IPS-NIHi7 (cell line): ENCODE measurements at regions not wholly inside any gene's neighbourhood (a gene's known extent, or its start where the extent isn't known, plus 50 kb on each side); places are given as distances from the start of the nearest gene placed in this dataset.
"Not testable (repeated sequence)": the region's sequence is repeated elsewhere in the genome, so short reads cannot be mapped to it uniquely, and the experiment has no call there.

Experiments used
- DNase-seq: peaks from one replicate; pipeline ENCODE4 v3.0.0; 2012; ENCODE audit warnings: mixed read lengths; ENCODE audit errors: extremely low spot score

DNA sequence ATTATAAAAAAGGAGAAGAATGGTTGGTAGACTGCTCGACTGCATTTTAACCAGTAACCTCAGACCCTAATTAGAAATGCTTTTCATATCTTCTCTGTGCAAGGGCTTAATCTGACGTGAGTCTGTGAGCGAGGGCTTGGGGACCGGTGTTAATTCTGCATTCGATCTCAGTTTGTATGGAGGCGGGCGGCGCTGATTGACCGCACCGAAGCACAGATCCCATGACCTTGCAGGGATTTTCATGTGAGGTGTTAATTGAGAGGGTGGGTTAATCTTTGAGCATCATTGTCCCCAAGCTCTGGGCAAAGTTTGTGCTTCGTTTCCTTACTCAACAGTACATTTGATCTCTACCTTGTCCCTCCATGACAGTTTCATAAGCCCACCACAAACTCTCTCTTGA lies 250.9 kb downstream of the NR2F2 start:
- DNase-seq: no peak

DNA sequence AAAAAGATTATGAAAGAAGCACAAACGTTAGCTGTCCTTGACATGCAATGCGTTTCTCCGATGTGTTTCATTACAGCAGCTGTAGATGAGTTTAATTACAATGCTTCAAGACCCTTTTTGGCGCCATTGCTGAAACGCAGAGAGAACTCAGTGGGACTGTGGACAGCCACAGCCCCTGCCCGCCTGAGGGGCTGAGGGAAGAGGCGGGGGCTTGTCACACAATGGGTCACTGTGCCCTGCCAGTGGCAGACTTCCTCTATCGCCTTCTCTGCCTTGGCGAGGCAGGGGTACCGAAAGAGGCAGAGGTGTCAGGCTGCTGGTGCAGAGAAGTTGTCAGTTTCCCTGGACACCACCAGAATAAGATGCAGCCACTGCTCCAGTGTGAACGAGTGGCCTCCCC lies 252.0 kb downstream of the NR2F2 start:
- DNase-seq: no peak

DNA sequence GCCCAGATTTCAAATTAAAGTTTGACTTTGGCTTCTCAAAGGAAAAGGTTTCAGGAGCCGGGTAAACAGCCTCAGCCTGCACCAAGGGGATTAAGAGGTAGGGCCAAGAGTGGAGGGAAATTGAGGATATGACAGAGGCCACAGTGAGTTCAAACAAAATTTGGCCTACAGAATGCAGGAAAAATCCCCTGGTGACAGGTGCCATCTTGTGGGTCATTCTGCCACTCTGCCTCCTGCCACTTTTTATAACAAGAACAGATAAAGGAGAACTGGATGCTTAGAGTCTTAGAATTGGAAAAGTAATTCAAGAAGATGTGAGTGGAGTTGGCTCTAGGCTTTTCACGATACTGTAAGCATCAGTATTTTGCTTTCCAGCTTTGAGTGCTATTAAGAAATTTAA lies 253.2 kb downstream of the NR2F2 start:
- no peak for DNase-seq

DNA sequence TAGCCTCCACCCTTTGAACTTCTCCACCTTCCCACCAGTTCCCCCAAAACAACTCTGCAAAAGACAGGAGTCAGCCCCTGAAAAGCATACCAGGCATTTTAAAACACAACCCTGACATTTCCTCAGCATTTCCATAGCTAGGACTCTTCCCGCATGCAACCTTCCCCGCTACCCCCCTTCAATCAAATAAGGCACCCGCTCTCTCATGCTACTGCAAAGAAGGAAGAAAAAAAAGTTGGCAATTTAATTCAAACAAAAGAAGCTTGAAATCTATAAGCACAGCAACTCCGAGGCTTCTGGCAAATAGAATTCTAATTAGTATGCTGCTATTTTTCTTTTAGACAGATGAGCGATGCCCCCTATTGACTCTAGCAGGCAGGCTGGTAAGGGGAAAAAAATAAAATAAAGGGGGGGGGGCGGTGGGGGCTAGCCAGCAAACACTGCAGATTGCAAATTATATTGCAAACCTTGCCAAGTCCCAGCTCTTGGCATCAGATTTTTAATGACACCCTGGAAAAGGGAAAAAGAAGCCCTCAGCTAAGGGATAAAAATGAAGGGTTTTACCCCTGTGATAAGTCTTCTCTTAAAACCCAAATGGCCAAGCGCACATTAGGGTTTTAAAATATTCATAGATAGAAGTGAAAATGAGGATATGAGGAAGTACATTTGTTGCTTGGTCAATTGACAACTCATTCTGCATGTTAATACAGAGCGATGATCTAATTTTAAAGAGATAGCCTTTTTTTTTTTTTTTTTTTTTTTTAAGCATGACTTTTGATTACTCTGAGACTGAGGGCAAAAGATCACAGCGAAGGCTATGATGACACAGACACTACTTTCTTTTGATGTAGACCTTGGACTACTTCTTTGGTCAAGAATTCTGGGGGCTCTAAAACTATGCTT lies 255.2 kb downstream of the NR2F2 start:
- no peak for DNase-seq

DNA sequence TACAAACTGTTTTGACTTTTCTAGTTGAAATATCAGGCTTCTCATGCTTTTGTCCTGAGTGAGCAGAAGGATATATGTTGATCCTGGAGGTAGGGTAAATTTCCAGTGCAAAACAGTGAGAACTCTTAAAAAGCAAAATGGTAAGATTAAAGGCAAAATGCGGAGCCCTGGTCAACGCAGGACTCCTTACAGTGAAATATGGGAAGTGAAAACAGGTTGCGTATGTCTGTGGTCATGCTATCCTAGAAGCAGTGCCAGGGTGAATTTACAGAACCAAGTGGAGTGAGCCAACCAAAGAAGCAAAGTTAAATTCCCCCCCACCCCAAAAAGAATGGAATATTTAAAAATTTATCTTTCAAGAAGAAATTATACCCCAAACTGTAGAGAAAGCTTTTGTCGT lies 256.4 kb downstream of the NR2F2 start:
- DNase-seq: no peak

DNA sequence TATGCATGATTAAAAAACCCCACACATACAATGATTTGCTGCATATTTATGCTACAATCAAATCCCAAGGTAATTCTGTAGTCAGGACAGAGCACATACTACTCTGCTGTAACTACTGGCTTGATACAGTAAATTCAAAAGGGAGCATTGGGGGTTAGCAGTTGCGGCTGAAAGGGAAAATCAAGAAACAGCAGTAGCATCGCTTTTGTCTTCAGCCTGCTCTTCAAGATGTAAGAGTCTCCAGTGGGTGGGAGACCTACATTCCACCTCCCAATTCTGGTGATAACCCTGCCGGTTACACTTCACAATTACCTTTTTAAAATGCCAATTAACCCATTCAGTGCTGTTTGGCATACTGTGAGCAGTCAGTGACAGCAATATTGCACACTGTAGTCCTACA lies 259.4 kb downstream of the NR2F2 start:
- no peak for DNase-seq

DNA sequence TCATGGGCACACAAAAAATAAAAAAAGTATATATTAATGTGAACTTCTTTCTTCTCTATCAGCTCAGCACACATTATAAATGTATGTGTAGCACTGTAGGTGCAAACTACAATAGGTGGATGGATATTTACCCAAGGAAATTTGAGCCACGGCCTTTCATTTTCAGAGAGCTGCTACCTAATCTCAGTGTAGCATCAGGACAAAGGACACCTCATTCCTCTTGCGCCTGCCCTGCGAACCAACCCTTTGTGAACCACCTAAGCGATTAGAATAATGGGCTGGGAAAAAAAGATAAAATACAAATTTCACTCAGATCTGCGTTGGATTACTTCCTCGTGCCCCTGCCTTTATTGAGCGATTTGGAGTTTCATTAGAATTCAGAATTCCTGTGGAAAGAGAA lies 263.2 kb downstream of the NR2F2 start:
- no peak for DNase-seq

DNA sequence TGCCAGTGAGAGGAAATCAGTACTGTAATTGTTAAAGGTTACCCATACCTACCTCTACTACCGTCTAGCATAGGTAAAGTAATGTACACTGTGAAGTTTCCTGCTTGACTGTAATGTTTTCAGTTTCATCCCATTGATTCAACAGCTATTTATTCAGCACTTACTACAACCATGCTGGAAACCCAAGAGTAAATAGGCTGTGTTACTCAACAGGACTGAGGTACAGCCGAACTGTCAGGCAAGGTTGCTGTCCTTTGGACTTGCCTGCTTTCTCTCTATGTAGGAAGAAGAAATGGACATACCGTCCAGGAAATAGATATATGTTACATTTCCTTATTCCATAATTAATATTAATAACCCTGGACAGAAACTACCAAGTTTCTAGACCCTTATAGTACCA lies 265.5 kb downstream of the NR2F2 start:
- DNase-seq: no peak

DNA sequence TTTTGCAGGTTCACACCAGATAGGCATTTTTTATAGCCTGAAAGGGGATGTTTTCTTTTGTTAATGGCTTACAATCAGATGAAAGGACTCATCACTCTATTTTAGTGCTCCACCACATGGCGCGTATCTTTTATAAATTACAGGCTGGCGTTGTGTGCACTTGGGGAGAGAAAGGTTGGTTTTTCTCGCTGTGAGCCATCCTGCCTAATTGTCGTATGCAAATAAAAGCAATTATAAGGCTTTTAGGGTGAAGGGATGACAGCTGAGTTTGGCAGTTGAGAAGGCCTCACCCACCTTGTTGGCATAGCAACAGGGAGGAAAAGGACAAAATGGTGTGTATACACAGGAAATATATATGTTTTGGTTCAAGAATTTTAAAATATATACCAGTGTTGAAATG lies 268.0 kb downstream of the NR2F2 start:
- no peak for DNase-seq

DNA sequence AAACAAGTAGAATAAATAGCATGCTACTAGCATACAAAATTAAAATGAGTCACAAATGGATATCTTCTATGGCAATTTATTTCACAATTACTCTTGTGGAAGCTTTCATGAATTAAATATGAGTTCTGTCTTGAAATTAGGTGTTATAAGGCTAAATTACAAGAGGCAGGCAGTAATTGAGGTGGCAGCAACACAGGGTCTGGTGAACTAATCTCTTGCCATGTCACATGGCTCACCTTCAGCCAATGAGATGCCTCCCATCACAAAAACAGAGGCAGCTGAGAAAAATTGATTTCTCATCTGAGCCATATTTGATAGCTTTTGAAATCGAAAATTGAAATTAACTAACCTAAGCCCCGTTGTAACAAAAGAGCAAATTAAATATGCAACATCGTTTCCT lies 268.8 kb downstream of the NR2F2 start:
- DNase-seq: no peak

DNA sequence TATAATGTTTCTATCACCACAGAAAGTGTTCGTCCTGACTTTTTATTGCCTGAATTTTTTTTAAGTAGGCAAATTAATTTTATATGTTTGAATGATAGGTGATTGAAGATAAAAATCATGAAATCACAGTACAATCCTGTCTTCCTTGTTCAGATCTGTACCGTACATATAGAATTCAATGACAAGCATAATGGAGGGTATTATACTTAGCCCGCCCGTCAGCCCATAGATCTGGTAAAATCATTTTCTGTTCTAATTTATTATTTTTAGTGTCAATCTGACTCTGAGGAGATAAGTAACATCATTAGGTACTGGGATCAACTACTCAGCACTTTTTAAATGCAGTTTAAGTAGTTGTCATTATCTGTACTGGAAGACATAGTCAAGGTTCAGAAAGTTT lies 269.9 kb downstream of the NR2F2 start:
- DNase-seq: no peak

DNA sequence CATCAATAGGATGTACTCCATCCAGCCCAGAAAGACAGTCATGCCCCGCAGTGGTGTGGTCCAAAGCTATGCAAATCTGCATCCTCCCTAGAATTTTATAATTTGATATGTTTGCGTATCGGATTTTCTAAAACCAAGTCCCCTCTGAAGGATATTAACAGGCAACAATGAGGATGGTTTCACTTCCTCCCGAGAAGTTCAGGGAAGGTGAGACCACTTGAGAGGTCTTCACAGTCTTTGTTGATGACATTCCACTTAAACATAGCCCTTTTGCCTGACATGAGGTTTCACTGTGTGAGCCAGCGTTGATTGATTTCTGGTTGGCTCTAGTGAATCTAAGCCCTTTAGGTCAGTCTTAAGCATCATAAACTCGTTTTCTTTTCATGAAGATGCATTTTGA lies 276.1 kb downstream of the NR2F2 start:
- no peak for DNase-seq

DNA sequence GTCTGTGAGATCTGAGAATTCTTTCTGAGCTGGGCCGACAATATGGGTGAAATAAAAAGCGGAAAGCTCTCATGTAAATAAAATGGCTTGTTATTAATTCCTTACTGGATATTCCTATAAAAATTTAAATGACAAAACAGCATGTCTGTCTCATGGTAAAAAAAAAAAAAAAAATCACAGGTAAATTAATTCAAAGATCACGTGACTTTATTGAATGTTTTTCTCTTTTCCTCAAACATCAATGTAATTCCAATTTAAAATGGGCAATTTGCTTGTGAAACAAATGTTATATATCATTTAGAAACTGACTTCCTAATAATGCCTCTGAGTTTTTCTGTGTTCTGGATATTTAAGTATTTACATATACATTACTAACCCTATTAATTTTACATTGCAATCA lies 280.3 kb downstream of the NR2F2 start:
- no peak for DNase-seq

DNA sequence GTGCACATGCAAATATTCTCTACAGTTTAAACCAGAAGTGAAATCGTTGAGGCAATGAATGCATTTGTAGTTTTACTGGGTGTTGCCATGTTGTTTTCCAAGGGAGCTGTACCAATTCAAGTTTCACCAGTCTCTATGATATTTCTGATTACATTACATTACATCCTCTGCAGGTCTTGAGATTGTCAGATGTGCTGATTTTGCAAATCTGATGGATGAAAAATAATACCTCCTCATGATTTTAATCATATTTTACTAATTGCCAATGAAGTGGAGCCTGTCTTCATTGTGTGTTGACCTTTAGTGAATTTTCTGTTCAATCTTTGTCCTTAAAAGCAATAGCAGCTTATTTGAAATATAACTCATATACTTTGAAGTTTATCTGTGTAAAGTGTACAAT lies 282.4 kb downstream of the NR2F2 start:
- no peak for DNase-seq

DNA sequence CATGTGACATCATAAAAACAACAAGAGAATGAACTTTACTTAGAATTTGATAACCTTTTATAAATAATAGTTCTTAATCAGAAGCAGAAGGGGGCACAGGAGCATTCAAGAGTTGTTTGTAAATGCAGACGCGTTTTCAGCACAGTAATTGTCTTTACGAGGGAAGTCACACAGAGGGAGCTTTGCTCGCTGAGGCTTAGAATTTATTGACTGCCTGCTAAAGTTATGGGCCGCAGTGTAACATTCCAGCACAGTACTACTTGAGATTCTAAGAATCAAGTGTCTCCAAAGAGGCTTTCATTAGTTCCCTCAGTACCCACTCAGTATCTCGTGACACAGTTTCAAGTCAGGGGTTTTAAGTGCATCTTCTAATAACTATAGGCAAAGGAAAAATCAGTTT lies 288.7 kb downstream of the NR2F2 start:
- peak; percentile 19 for DNase-seq

DNA sequence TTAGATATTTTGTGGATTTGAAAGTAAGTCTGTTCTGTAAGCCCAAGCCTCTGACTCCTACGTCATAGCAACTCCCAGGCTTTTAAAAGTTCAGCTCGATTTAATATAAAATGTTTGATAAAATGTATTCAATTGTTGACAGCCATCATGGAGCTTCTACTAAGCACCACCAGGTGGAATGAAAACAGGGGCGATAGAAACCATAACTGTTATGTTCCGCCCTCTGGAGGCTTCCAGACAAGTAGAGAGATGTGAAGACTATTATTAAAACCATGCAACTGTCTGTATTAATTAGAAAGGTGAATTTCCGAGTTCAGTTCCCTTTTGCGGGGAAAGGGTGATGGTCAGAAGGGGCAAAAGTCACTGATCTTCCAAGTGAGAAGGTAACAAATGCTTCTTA lies 292.2 kb downstream of the NR2F2 start:
- DNase-seq: no peak

DNA sequence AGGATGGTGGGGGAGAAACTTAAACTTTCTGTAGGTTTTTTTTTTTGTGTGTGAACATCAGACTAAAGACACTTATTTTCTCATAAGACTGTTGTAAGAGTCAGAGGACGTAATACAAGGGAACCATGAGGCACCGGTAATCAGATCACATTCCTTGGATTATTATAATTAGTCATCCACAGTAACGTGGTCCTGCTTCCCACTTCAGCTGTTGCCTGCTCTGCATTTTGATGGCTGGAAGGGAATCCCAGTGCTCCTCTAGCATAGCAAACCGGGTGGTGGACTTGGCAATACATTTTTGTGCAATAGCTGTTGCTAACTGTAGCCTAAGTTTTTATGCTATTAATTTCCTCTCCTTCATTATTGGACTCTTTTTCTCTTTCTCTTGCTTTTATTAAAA lies 294.8 kb downstream of the NR2F2 start:
- no peak for DNase-seq

DNA sequence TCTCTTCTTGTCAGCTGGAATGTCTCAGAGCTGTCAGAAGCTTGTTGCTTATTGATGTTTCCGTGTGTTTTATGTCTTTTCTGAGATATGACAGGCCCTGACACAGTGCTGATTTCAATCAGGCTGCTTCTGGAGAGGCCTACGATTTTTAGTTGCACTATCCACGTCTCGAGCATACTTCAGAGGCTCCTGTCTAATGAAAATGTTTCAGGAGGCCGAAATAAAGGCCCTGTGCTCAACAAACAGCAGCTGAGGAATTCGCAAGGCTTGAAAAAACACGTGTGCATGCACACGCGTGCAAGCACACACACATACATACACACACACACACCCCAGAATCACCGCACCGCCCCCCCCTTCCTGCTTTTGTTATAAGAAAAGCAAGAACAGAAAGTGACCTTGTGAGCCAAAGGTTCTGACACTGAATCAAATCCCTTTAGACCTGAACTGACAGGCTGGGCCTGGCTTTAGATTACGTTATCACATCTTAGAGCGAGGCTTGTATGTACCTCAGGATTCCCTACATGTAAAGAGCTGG lies 296.6 kb downstream of the NR2F2 start:
- DNase-seq: no peak

DNA sequence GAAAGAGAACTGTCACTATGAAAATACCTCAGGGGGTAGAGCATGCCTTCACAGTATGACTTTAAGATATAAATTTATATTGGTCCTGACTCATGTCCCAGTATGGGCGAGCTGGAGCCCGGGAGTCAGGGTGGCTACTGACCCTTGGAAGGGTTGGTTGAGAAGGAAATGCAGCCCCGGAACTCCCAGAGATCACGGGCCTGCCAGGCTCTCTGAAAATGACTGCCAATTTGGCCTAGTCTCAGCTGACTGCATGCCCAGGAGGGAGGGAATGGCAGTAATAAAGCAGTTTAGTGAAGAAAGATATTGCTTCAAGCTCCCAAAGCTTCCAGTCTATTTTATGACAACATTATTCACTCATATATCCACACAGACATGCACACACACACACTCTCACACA lies 299.0 kb downstream of the NR2F2 start:
- no peak for DNase-seq

DNA sequence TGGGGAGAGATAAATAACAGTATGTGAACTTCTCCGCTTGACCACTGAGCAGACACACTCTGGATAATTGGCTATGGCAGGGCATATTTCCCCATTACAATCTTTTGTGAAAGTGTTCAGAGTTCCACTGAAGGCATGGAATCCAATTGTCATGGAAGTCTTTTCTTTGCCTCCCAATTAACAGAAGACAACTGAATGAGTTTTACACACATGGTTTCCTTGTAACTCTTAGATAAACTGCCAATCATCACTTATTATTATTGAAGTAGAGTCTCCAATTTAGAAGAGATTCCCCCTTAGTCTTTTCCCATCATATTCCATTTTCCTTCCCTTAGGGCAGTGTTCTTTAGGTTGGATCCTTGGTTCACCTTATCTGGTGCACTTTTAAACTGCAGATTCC lies 308.3 kb downstream of the NR2F2 start:
- no peak for DNase-seq

DNA sequence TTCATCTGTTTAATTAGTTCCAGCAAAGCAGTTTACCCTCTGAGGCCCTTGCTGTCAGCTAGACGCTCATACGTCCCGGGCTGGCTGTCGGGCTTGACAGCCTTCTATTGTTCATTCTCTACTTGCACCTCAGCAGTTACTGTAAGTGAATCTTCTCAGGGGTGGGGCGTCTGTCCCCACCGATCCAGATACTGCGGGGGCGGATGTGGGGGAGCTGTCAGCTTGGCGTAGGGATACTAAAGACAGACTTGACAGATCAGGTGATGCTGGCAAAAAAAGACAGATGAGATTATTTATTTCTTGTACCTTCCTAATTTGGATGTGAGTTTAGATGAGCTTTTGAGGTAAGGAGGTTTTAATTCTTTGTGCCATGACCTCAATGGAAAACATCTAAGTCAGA lies 315.3 kb downstream of the NR2F2 start:
- no peak for DNase-seq

DNA sequence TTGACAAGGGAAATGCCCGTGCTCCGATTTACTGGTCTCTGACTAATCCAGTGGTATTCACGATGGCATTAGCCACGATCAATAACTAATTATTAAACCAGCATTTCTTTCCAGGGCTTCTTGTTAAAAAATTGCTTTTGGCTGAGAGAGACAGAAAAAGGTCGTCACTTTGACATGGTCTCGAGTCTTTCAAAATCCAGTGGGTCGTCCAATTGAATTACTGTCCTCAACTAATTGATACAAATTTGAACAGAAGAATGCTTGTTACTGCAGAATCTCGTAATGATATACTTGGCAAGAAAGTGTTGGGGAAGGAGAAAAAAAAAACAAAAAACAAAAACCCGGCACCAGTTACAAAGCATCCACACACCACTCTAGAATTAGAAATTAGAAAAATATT lies 318.4 kb downstream of the NR2F2 start:
- DNase-seq: no peak

DNA sequence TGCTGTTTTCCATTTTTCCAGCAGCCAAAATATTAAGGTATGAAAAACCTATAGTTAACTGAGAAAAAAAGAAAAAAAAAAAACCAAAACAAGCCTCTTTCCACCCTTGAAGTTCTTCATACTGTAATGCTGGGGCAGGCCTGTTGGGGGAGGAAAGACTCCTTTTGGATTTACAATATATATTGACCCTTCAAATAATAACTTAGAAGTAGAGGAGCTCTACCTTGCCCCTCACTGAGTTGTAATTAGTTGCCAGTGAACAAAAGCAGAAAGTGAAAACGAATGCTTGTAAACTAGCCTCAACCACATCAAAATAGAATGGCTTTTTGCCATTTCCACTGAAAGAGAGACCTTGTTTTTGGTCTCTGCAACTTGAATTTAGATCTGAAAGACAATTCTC lies 326.6 kb downstream of the NR2F2 start:
- no peak for DNase-seq

DNA sequence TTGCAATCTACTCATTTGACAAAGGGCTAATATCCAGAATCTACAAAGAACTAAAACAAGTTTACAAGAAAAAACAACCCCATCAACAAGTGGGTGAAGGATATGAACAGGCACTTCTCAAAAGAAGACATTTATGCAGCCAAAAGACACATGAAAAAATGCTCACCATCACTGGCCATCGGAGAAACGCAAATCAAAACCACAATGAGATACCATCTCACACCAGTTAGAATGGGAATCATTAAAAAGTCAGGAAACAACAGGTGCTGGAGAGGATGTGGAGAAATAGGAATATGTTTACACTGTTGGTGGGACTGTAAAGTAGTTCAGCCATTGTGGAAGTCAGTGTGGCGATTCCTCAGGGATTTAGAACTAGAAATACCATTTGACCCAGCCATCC lies 336.5 kb downstream of the NR2F2 start:
- DNase-seq: not testable (repeated sequence)
